K562 (cell line): ENCODE measurements at regions not wholly inside any gene's neighbourhood (a gene's known extent, or its start where the extent isn't known, plus 50 kb on each side); places are given as distances from the start of the nearest gene placed in this dataset.

Source experiments
- CREBBP ChIP-seq: IDR thresholded peaks from one replicate; pipeline ENCODE4 v1.6.1; 2012; ENCODE audit warnings: low read depth, mild to moderate bottlenecking, control low read depth, inconsistent platforms, low read length
- CUX1 ChIP-seq: fragments of 200-800 bp; sonication (Bioruptor generic); IDR thresholded peaks from 2 replicates; pipeline ENCODE4 v1.6.1; 2016; ENCODE audit warnings: missing genetic modification characterization, missing compliant biosample characterization
- DEAF1 ChIP-seq: fragments of 450-650 bp; formaldehyde crosslinking; IDR thresholded peaks from 2 replicates; pipeline ENCODE4 v1.4.0; 2020; ENCODE audit warnings: mild to moderate bottlenecking, moderate library complexity
- ESRRB ChIP-seq: fragments of 250-450 bp; sonication (Bioruptor Pico); IDR thresholded peaks from 2 replicates; pipeline ENCODE4 v1.5.0; 2020; ENCODE audit warnings: mild to moderate bottlenecking, moderate library complexity, borderline replicate concordance
- HES1 ChIP-seq: fragments of 450-650 bp; IDR thresholded peaks from 2 replicates; pipeline ENCODE4 v1.6.1; 2016; ENCODE audit warnings: low read depth, mild to moderate bottlenecking, moderate library complexity
- ILK ChIP-seq: fragments of 450-650 bp; IDR thresholded peaks from 2 replicates; pipeline ENCODE4 v1.6.1; 2016; ENCODE audit warnings: missing genetic modification characterization, low read depth, mild to moderate bottlenecking, missing compliant biosample characterization, moderate library complexity, borderline replicate concordance
- NFRKB ChIP-seq: fragments of 450-650 bp; IDR thresholded peaks from 2 replicates; pipeline ENCODE4 v1.6.1; 2016; ENCODE audit warnings: low read depth
- PCBP1 ChIP-seq: fragments of 200-400 bp; formaldehyde crosslinking; IDR thresholded peaks from 2 replicates; pipeline ENCODE4 v1.6.1; 2018; ENCODE audit warnings: mild to moderate bottlenecking, low read depth, low read length; ENCODE audit not compliant: poor library complexity, severe bottlenecking
- RFX5 ChIP-seq: IDR thresholded peaks from 2 replicates; pipeline ENCODE4 v1.6.1; 2011; ENCODE audit warnings: low read depth, mild to moderate bottlenecking, improper control_type of control experiment, low read length
- SRSF7 ChIP-seq: fragments of 200-400 bp; formaldehyde crosslinking; optimal IDR thresholded peaks from 2 replicates; pipeline ENCODE3; 2017; ENCODE audit warnings: mild to moderate bottlenecking, low read depth, low read length
- ZBTB7A ChIP-seq: IDR thresholded peaks from 2 replicates; pipeline ENCODE4 v1.6.1; 2011; ENCODE audit warnings: low read depth, mild to moderate bottlenecking, low read length, moderate library complexity, borderline replicate concordance; ENCODE audit not compliant: control insufficient read depth
- ZNF511 ChIP-seq: sonication (generic); formaldehyde crosslinking; IDR thresholded peaks from 2 replicates; pipeline ENCODE4 v1.8.0; 2022; ENCODE audit warnings: mild to moderate bottlenecking, missing genetic modification reagents

GRCh38 chr7:51521694-51522312 is 205.2 kb upstream of the COBL start (continued):
- no peak for TF ChIP-seq PCBP1
- no peak for TF ChIP-seq ILK (tag)
- TF ChIP-seq CUX1 (CRISPR knock-in tag) = no peak
- TF ChIP-seq ZNF511 (CRISPR knock-in tag) = no peak
- no peak for TF ChIP-seq NFRKB
- no peak for TF ChIP-seq ZBTB7A
- TF ChIP-seq CREBBP = no peak
- no peak for TF ChIP-seq RFX5
- no peak for TF ChIP-seq HES1
- TF ChIP-seq SRSF7 = no peak
- TF ChIP-seq ESRRB (CRISPR knock-in tag) = no peak
- TF ChIP-seq DEAF1 (CRISPR knock-in tag) = no peak
